Kidney glomerular epithelial cell (primary cell): ENCODE measurements at regions not wholly inside any gene's neighbourhood (a gene's known extent, or its start where the extent isn't known, plus 50 kb on each side); places are given as distances from the start of the nearest gene placed in this dataset.
"Not testable (repeated sequence)": the region's sequence is repeated elsewhere in the genome, so short reads cannot be mapped to it uniquely, and the experiment has no call there.

Experiments
- DNase-seq: peaks from one replicate; lab custom pipeline; 2025; lab: John Stamatoyannopoulos, UW

- DNase-seq: no peak
Observed at GRCh38 chr11:49499117-49499516, 290.7 kb upstream of the FOLH1 start.

DNA sequence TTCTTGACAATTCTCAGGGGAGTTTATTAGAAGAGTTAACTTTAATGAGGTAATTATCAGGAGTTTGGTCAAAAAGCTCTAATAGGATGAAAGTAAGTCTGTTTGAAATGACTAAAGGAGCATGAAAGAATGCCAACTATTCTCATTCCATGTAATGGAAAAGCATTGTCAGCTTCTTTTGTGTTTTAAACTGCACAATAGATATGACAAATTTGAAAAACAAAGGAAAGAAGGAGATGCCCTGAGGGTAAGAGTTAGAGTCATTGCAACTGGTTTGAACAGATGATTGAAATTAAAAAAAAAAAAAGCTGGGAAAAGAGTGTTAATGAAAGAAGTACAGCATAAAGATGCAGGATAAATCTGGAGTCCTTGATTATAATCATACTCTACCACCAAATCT is 296.8 kb upstream of the FOLH1 start:
- DNase-seq: no peak

DNA sequence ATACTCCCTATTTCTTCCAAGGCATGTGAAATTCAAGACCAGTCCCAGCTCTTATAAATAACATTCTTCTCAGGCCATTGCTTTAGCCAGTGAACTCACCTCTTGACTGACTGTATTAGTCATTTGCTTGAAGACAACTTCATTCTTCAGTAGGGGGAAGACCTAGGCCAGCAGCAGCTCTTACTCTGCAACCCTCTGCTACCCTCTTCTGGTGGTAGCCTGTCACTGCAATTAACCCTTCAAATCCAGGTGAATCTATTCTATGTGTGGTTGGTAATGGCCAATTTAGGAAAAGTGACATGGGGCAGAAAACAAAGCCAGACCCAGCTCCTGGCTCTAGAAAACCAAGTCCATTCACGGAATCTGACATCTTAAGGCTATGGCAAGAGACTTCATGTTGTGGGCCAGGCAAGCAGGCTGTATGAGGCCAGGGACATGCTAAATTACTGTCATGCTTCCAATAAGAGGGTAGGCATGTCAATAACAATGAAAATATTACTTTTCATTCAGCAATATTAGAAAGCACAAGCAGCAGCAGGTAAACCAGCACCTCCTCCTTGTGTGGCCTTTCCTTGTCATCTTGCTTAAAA is 317.9 kb upstream of the FOLH1 start:
- DNase-seq: peak; percentile 6

GRCh38 chr11:49533204-49533603 is 324.8 kb upstream of the FOLH1 start:
- no peak for DNase-seq

- DNase-seq: not testable (repeated sequence)
Observed at GRCh38 chr11:49538927-49539326, 330.5 kb upstream of the FOLH1 start.

DNA sequence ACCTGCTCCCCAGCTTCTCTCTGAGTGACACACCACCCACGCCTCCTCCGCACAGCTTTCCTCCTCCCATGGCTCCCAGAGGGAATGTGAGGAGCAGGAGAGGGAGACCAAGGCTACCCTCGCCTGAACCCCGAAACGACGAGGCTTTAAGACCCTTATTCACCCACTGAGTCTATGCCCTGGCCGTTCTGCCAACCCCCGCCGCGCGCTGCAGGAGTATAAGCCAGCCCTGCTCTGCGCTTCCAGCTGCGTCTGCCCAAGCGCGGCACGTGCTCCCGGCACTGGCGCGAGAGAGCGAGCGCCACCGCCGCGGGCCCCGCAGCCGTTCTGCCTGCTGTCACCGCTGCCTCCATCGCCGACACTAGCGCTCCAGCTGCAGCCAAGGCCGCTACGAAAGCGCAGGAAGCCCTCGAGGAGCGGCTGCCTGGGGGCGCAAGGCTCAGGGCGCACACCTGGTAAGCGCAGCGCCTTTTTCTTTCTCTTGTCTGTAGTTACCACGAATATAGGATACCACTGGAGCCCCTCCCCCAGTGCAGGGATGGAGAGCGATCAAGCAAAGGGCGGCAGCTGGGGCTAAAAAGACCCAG is 350.0 kb upstream of the FOLH1 start:
- not testable (repeated sequence) for DNase-seq

DNA sequence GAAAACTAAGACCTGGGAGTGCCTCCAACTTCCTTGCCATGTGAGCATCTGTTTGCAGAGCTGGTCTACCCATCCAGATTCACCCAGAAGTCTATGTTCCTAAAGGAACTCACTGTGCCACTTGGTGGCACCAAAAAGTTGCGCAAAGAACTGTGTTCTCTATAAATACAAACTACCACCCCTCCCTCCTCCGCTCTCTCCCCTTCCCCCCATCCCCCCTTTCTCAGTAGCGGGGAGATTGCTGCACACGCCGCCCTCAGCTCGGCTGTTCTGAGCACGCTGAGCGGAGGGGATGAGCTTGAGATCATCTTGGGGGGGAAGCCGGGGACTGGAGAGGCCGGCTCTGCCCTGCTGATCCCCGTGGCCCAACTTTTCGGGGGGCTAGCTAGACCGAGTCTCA is 352.2 kb upstream of the FOLH1 start:
- not testable (repeated sequence) for DNase-seq

DNA sequence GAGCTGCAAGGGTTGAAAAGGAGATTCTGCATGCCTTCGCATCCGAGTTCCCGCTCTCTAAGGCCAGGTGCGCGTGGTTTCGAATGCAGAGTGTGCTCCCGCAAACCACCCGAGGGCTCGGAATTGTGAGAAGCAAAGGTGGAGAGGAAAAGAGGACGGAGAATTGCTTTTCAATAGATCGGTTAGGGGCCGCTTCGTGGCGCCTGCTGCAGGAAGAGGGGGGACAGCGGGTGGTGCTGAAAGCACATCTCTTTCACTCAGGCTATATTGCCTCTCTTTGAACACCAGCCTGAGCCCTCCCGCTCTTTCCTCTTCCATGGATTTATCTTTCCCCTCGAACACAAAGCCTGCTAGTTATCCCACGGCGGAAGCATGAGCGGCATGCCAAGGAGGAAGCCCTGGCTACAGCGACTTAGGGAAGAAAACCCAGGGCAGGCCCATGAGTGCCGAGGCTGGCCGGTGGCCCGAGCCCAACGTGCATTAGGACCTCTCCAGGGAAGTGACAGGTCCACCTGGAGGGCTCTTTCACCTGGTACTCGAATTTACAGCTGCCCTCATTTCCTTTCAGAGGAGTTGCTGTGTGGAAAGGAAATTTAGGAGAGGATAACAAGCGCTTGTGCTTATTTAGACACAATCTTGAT is 353.0 kb upstream of the FOLH1 start:
- DNase-seq: not testable (repeated sequence)

GRCh38 chr11:49562262-49562661 is 353.9 kb upstream of the FOLH1 start:
- not testable (repeated sequence) for DNase-seq

GRCh38 chr11:49579492-49579891 is 371.1 kb upstream of the FOLH1 start:
- not testable (repeated sequence) for DNase-seq

- DNase-seq: not testable (repeated sequence)
Observed at GRCh38 chr11:49585495-49585894, 366.7 kb upstream of the OR4C13 start.

- not testable (repeated sequence) for DNase-seq
Observed at GRCh38 chr11:49608892-49609291, 343.3 kb upstream of the OR4C13 start.

DNA sequence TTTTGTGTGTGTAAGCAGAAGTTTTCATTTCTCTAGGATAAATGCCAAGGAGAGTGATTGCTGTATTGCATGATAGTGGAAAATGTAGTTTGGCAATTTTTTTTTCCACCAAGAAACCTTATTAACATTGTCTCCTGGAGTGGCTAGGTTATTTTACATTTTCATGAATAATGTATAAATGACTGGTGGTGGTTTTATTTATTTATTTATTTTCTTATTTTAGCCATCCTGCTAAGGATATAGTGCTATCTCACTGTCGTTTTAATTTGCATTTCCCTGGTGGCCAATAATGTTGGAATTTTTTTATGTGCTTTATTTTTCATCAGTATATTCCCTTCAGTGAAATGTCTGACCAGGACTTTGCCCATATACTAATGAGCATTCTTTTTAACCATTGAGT is 328.3 kb upstream of the OR4C13 start:
- DNase-seq: not testable (repeated sequence)

DNA sequence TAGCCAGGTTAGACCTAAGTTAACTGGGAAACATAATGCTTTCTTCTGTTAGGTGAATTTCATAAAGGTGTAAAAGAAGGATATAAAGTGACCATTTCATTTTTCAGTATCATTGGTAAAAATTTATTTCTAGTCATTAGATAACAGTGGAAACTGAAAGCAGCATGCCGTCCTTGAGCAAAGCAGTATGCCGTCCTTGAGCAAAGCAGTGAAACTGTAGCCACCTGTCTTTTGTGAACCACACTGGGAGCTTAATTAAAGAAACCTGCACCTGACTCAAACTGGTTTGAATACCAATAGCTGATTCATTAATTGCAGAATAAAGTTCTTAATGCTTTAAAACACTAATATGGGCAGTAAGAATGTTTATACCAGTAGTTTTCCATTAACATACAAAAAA is 281.5 kb upstream of the OR4C13 start:
- DNase-seq: not testable (repeated sequence)

DNA sequence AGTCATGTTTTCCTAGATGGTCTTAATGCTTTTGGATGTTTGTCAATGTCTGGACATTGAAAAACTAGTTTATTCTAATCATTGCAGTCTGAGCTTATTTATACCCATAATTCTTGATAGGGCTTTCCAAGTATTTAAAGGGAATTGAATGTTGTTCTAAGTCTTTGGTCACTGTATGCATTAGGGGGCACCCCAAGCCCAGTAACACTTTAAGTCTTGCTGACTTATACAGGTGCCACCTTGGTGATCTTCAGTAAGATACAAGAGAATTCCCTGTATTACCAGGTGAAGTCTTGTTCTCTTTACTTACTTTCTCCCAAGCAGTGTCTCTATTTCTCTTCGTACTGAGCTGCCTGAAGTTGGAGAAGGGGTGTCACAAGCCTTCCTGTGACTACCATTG is 250.1 kb upstream of the OR4C13 start:
- not testable (repeated sequence) for DNase-seq

DNA sequence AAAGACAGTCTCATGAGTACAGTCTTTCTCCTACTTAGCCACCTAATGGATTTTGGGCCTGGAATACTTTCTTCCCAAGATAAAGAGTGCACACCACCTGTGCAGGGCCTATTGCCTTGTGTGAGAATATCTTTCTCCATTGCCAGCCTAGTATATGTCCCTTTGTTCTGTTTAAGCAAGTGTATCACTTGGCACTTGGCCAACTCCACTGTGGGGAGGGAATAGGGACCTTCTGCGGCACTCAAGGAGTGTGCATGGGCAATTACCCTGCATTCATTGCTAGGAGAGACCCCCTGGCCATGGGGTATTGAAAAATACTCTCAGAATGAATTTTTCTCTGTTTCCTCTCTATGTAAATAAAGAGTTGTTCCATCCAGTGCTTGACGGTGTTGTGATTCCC is 201.7 kb upstream of the OR4C13 start:
- not testable (repeated sequence) for DNase-seq

- not testable (repeated sequence) for DNase-seq
Observed at GRCh38 chr11:49750960-49751359, 201.2 kb upstream of the OR4C13 start.

DNA sequence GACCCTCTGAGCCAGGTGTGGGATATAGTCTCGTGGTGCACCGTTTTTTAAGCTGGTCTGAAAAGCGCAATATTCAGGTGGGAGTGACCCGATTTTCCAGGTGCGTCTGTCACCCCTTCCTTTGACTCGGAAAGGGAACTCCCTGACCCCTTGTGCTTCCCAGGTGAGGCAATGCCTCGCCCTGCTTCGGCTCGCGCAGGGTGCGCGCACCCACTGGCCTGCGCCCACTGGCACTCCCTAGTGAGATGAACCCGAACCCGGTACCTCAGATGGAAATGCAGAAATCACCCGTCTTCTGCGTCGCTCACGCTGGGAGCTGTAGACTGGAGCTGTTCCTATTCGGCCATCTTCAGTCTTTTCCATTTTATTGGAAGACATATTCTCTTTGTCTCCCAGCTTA is 171.4 kb upstream of the OR4C13 start:
- DNase-seq: not testable (repeated sequence)

DNA sequence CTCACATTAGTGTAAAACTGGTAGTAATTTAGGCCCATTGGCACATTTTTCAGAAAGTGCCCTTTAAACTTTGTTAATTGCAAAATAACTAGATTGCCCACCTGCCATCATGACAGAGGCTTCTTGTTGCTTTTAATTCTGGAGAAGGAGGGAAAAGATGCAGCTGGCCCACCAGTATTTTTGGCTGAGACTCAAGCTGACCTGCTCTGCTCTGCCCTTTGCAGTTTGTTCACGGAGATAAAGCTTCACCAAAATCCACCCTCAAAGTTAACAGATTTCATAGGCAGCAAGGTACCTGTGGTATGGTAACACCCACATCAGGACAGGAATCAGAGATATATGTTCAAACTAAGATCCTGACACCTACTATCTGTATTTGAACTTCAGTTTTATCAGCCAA is 170.2 kb upstream of the OR4C13 start:
- not testable (repeated sequence) for DNase-seq

- DNase-seq: not testable (repeated sequence)
Observed at GRCh38 chr11:49783841-49784240, 168.3 kb upstream of the OR4C13 start.

DNA sequence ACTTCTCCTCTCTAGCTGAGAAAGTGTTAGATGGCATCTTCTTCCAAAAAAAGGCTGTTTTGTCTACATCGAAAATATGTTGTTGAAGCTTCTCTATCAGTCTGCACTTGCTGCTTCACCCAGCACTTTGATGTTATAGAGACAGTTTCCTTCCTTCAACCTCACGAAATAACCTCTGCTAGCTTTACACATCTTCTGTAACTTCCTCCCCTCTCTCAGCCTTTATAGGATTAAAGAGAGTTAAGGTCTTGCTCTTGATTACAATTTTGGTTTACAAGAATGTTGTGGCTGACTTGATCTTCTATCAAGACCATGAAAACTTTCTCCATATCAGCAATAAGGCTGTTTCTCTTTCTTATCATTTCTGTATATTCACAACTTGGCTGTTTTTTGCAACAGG is 162.4 kb upstream of the OR4C13 start:
- not testable (repeated sequence) for DNase-seq

DNA sequence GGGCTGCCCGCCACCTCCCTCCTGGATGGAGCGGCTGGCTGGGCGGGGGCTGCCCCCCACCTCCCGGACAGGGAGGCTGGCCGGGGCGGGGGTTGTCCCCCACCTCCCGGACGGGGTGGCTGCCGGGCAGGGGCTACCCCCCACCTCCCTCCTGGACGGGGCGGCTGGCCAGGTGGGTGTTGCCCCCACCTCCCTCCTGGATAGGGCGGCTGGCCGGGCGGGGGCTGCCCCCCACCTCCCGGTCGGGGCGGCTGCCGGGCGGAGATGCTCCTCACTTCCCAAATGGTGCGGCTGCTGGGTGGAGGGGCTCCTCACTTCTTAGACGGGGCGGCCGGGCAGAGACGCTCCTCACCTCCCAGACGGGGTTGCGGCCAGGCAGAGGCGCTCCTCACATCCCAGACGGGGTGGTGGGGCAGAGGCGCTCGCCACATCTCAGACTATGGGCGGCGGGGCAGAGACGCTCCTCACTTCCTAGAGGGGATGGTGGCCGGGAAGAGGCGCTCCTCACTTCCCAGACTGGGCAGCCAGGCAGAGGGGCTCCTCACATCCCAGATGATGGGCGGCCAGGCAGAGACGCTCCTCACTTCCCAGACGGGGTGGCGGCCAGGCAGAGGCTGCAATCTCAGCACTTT is 153.9 kb upstream of the OR4C13 start:
- DNase-seq: not testable (repeated sequence)
